Gastroesophageal sphincter (tissue), 4 donors: ENCODE measurements at regions not wholly inside any gene's neighbourhood (a gene's known extent, or its start where the extent isn't known, plus 50 kb on each side); places are given as distances from the start of the nearest gene placed in this dataset.

ENCODE experiments used
- ATAC-seq: fragments of 150-250 bp; one replicate; pipeline ENCODE4 v1.9.1; 2016; ENCODE audit warnings: mild to moderate bottlenecking, moderate library complexity
- H3K27ac ChIP-seq, 4 donors: fragments of 200-600 bp; sonication (generic) in 3 of 4; 1 replicate in 3 of 4; 2 replicates in 1 of 4; pipeline ENCODE4 v1.5.1; 2016 to 2019
- H3K27me3 ChIP-seq: fragments of 200-600 bp; sonication (generic); one replicate; pipeline ENCODE4 v1.5.1; 2019
- H3K36me3 ChIP-seq, 2 donors: fragments of 200-600 bp; sonication (generic); one replicate each; pipeline ENCODE4 v1.5.1; 2019; ENCODE audit warnings: control low read depth in 1 of 2
- H3K4me1 ChIP-seq, 3 donors: fragments of 200-600 bp; sonication (generic); 1 replicate in 2 of 3; 2 replicates in 1 of 3; pipeline ENCODE4 v1.5.1; 2016 to 2019; ENCODE audit warnings: control low read depth in 2 of 3
- H3K4me3 ChIP-seq, 2 donors: fragments of 200-600 bp; sonication (generic); one replicate each; pipeline ENCODE4 v1.5.1; 2019; ENCODE audit warnings: mild to moderate bottlenecking in 1 of 2, moderate library complexity in 1 of 2
- H3K9me3 ChIP-seq, 3 donors: fragments of 200-600 bp; sonication (generic); one replicate each; pipeline ENCODE4 v1.5.1; 2017 to 2019; ENCODE audit warnings: control low read depth in 2 of 3
- CTCF ChIP-seq, 4 experiments: fragments of 200-600 bp in 2 of 4; fragments of 450-650 bp in 2 of 4; sonication (generic) in 1 of 4; IDR thresholded peaks; one replicate each; pipeline ENCODE4 v1.5.1; 2017 to 2019; ENCODE audit warnings: antibody characterized with exemption in 4 of 4, mild to moderate bottlenecking in 2 of 4, moderate library complexity in 2 of 4
- EP300 ChIP-seq: sonication (generic); formaldehyde crosslinking; IDR thresholded peaks from one replicate; pipeline ENCODE4 v1.6.1; 2017; ENCODE audit warnings: antibody characterized with exemption, mild to moderate bottlenecking
- POLR2A ChIP-seq, 2 donors: fragments of 450-650 bp; IDR thresholded peaks; one replicate each; pipeline ENCODE4 v1.6.1; 2017; ENCODE audit warnings: antibody characterized with exemption in 2 of 2, mild to moderate bottlenecking in 2 of 2, moderate library complexity in 1 of 2
- POLR2AphosphoS5 ChIP-seq: sonication (generic); formaldehyde crosslinking; IDR thresholded peaks from one replicate; pipeline ENCODE4 v1.6.1; 2017; ENCODE audit warnings: antibody characterized with exemption
- WGBS, 2 donors: methylation state at CpG; one replicate each; pipeline ENCODE4 v1.1.5; 2018; ENCODE audit warnings: low coverage in 1 of 2; 5-methylcytosine and 5-hydroxymethylcytosine counted together

GRCh38 chr12:81988362-81988761 is 229.2 kb upstream of the PPFIA2 start:
- Histone ChIP-seq H3K4me1 (no peaks in the 10 kb centered on the region), H3K36me3 (no peaks in the 10 kb centered on the region), H3K9me3 (peaks cover 0 to 3% (median 0%) of the 10 kb centered on the region in 3 donors), H3K27ac (no peak overlapping the region), H3K4me3 (no peak overlapping the region), H3K27me3 (no peaks in the 10 kb centered on the region)
- TF ChIP-seq CTCF (IDR thresholded peaks at IDR 0.05) (no peak), EP300 (no peak), POLR2A (IDR thresholded peaks at IDR 0.05) (no peak), POLR2AphosphoS5 (no peak)
- 89 to 93% methylated on average over 1 of the region's 1 CpG for WGBS, 2 donors
- no peak for ATAC-seq

- Histone ChIP-seq H3K9me3 (peaks cover 0 to 3% (median 0%) of the 10 kb centered on the region in 3 donors), H3K36me3 (no peaks in the 10 kb centered on the region), H3K4me3 (no peak overlapping the region), H3K27me3 (no peaks in the 10 kb centered on the region), H3K4me1 (no peaks in the 10 kb centered on the region), H3K27ac (no peak overlapping the region)
- TF ChIP-seq CTCF (IDR thresholded peaks at IDR 0.05) = no peak
- TF ChIP-seq POLR2A (IDR thresholded peaks at IDR 0.05) = no peak
- TF ChIP-seq EP300 = no peak
- no peak for TF ChIP-seq POLR2AphosphoS5
- no peak for ATAC-seq
- WGBS, 2 donors = 29 to 49% methylated on average over 2 of the region's 2 CpGs
Measured at GRCh38 chr12:81987371-81987770, 228.2 kb upstream of the PPFIA2 start.

- ATAC-seq = no peak
- no peaks in the 10 kb centered on the region for H3K27me3 ChIP-seq
- no peak overlapping the region for H3K4me3 ChIP-seq
- 95 to 100% methylated on average over 2 of the region's 2 CpGs for WGBS, 2 donors
- no peaks in the 10 kb centered on the region for H3K4me1 ChIP-seq
- no peaks in the 10 kb centered on the region for H3K9me3 ChIP-seq
- H3K27ac ChIP-seq = no peak overlapping the region
- no peak for TF ChIP-seq POLR2AphosphoS5
- no peak for TF ChIP-seq POLR2A (IDR thresholded peaks at IDR 0.05)
- TF ChIP-seq CTCF (IDR thresholded peaks at IDR 0.05) = no peak
- TF ChIP-seq EP300 = no peak
- H3K36me3 ChIP-seq = no peaks in the 10 kb centered on the region
Measured at GRCh38 chr12:81976661-81977060, 217.5 kb upstream of the PPFIA2 start.

- Histone ChIP-seq H3K4me1 (no peaks in the 10 kb centered on the region), H3K27me3 (no peaks in the 10 kb centered on the region), H3K9me3 (no peaks in the 10 kb centered on the region), H3K4me3 (no peak overlapping the region), H3K36me3 (no peaks in the 10 kb centered on the region), H3K27ac (no peak overlapping the region)
- ATAC-seq = no peak
- TF ChIP-seq POLR2A (IDR thresholded peaks at IDR 0.05) = no peak
- TF ChIP-seq EP300 = no peak
Measured at GRCh38 chr12:81974762-81975161, 215.6 kb upstream of the PPFIA2 start.

- WGBS, 2 donors = 67 to 72% methylated on average over 5 of the region's 5 CpGs
- Histone ChIP-seq H3K9me3 (no peaks in the 10 kb centered on the region), H3K27me3 (no peaks in the 10 kb centered on the region), H3K27ac (no peak overlapping the region), H3K4me1 (no peaks in the 10 kb centered on the region), H3K36me3 (no peaks in the 10 kb centered on the region), H3K4me3 (no peak overlapping the region)
- ATAC-seq = no peak
- no peak for TF ChIP-seq POLR2A (IDR thresholded peaks at IDR 0.05)
- TF ChIP-seq POLR2AphosphoS5 = no peak
- TF ChIP-seq CTCF (IDR thresholded peaks at IDR 0.05) = no peak
- TF ChIP-seq EP300 = no peak
Measured at GRCh38 chr12:81968421-81968820, 209.3 kb upstream of the PPFIA2 start.
